Ascending aorta (tissue), 2 donors: ENCODE measurements at regions not wholly inside any gene's neighbourhood (a gene's known extent, or its start where the extent isn't known, plus 50 kb on each side); places are given as distances from the start of the nearest gene placed in this dataset.

Experiments
- DNase-seq, 2 donors: peaks; one replicate each; pipeline ENCODE4 v3.0.0-alpha.2; 2019; ENCODE audit warnings: low spot score in 2 of 2
- H3K27ac ChIP-seq, 2 donors: fragments of 200-600 bp; sonication (generic); one replicate each; pipeline ENCODE4 v1.5.1; 2016 to 2017; ENCODE audit warnings: mild to moderate bottlenecking in 1 of 2
- H3K27me3 ChIP-seq: fragments of 200-600 bp; sonication (generic); one replicate; pipeline ENCODE4 v1.5.1; 2017
- H3K36me3 ChIP-seq, 2 donors: fragments of 200-600 bp; sonication (generic); one replicate each; pipeline ENCODE4 v1.5.1; 2016
- H3K4me1 ChIP-seq, 2 donors: fragments of 200-600 bp; sonication (generic); one replicate each; pipeline ENCODE4 v1.5.1; 2016 to 2017; ENCODE audit warnings: mild to moderate bottlenecking in 1 of 2
- H3K4me3 ChIP-seq, 2 donors: fragments of 200-600 bp; sonication (generic); one replicate each; pipeline ENCODE4 v1.5.1; 2016 to 2017; ENCODE audit warnings: mild to moderate bottlenecking in 1 of 2
- H3K9me3 ChIP-seq, 2 donors: fragments of 200-600 bp; sonication (generic); one replicate each; pipeline ENCODE4 v1.5.1; 2016
- CTCF ChIP-seq, 3 experiments: fragments of 200-600 bp in 2 of 3; fragments of 450-650 bp in 1 of 3; sonication (generic) in 2 of 3; IDR thresholded peaks; one replicate each; pipeline ENCODE4 v1.5.1; 2016 to 2019; ENCODE audit warnings: antibody characterized with exemption in 3 of 3, mild to moderate bottlenecking in 1 of 3, moderate library complexity in 1 of 3
- intact Hi-C: fragments of 100-400 bp; cut with DNase I; formaldehyde crosslinking; loops from one replicate; pipeline ENCODE4 v1.15.1; 2023

GRCh38 chr5:96196407-96196806 is 234.8 kb upstream of the ELL2 start:
- Histone ChIP-seq H3K9me3 (no peaks in the 10 kb centered on the region), H3K4me1 (peaks cover 0 to 5% of the 10 kb centered on the region in 2 donors), H3K36me3 (no peaks in the 10 kb centered on the region), H3K4me3 (no peak overlapping the region), H3K27ac (no peak overlapping the region), H3K27me3 (no peaks in the 10 kb centered on the region)
- no peak for TF ChIP-seq CTCF (IDR thresholded peaks at IDR 0.05)
- no peak for DNase-seq
- intact Hi-C loops, result no loop called here

DNA sequence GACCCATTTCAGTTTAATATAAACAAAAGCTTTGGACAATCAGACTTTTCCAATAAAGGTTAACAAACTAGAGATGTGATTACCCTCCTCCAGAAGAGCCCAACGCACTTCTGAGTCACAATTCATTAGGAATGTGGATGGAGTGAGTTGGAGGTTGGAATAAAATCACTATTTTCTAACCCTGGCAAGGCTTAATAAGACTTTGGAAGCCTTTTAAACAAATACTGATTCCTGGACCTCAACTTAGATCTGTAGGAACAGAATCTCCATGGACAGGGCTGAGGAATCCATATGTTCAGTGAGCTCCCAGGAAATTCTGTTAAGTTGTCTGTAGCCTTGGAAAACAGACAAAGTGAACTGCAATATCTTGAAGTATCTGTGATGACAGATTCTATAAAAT is 233.5 kb upstream of the ELL2 start:
- Histone ChIP-seq H3K4me3 (no peak overlapping the region), H3K9me3 (no peaks in the 10 kb centered on the region), H3K4me1 (peaks cover 0 to 5% of the 10 kb centered on the region in 2 donors), H3K27ac (no peak overlapping the region), H3K27me3 (no peaks in the 10 kb centered on the region), H3K36me3 (no peaks in the 10 kb centered on the region)
- no peak for TF ChIP-seq CTCF (IDR thresholded peaks at IDR 0.05)
- DNase-seq, result no peak
- intact Hi-C loops, result no loop called here

- H3K27ac ChIP-seq, result no peak overlapping the region
- TF ChIP-seq CTCF (IDR thresholded peaks at IDR 0.05), result no peak
- peaks cover 0 to 5% of the 10 kb centered on the region in 2 donors for H3K4me1 ChIP-seq
- no peaks in the 10 kb centered on the region for H3K9me3 ChIP-seq
- no peak for DNase-seq
- intact Hi-C loops, result no loop called here
- no peaks in the 10 kb centered on the region for H3K36me3 ChIP-seq
- H3K4me3 ChIP-seq, result no peak overlapping the region
- no peaks in the 10 kb centered on the region for H3K27me3 ChIP-seq
These were observed 232.9 kb upstream of the ELL2 start for GRCh38 chr5:96194593-96194992.

DNA sequence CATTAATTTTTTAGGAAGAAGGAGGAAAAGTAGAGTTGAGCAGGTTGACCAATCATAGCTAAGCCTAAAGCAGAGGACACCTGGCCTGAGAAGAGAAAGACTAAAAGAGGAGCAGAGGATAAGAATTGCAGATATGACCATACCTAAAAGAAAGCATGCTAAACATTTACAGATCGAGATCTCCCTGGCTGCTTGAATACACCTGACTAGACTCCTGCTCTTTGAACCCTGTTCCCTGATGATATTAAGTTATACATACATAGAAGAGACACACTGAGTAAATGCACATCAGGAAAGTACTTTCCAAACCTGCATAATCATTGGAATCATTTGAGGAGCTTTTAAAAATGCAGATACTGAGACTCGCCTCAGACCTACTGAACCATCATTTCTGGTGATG is 232.3 kb upstream of the ELL2 start:
- no peaks in the 10 kb centered on the region for H3K9me3 ChIP-seq
- no peak for TF ChIP-seq CTCF (IDR thresholded peaks at IDR 0.05)
- H3K27me3 ChIP-seq, result no peaks in the 10 kb centered on the region
- H3K4me1 ChIP-seq, result peaks cover 0 to 2% of the 10 kb centered on the region in 2 donors
- no peak overlapping the region for H3K4me3 ChIP-seq
- H3K27ac ChIP-seq, result no peak overlapping the region
- DNase-seq, result no peak
- intact Hi-C loops, result no loop called here
- H3K36me3 ChIP-seq, result no peaks in the 10 kb centered on the region

DNA sequence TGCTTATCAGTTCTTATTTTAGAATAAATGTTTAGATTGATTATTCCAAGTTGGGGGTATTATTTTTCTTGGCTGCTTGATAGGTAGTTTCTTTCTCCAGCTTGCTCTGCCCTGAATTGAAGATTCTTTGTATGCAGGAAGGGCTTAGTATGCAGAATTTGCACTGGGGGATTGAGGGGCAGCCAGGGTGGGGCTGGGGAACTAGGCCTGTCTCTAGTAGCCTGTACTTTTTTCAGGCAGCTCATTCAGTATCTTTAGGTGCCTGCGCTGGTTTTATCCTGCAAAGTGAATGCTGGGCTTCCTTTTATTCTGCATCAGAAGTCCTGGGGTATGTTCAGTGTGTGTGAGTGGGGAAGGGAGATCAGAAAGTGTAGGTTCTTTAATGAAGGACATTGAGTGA is 228.3 kb upstream of the ELL2 start:
- H3K4me1 ChIP-seq, result no peaks in the 10 kb centered on the region
- H3K4me3 ChIP-seq, result no peak overlapping the region
- H3K36me3 ChIP-seq, result no peaks in the 10 kb centered on the region
- intact Hi-C loops, result no loop called here
- DNase-seq, result no peak
- TF ChIP-seq CTCF (IDR thresholded peaks at IDR 0.05), result no peak
- no peaks in the 10 kb centered on the region for H3K9me3 ChIP-seq
- H3K27ac ChIP-seq, result no peak overlapping the region
- no peaks in the 10 kb centered on the region for H3K27me3 ChIP-seq
